Ishikawa (cell line): ENCODE measurements at regions not wholly inside any gene's neighbourhood (a gene's known extent, or its start where the extent isn't known, plus 50 kb on each side); places are given as distances from the start of the nearest gene placed in this dataset.

ENCODE experiments used
- CEBPB ChIP-seq: IDR thresholded peaks from 2 replicates; pipeline ENCODE4 v1.6.1; 2012
- CREB1 ChIP-seq: IDR thresholded peaks from 2 replicates; pipeline ENCODE4 v1.6.1; 2012; ENCODE audit warnings: low read depth
- EP300 ChIP-seq: IDR thresholded peaks from 2 replicates; pipeline ENCODE4 v1.6.1; 2012; ENCODE audit warnings: borderline replicate concordance
- MAX ChIP-seq: IDR thresholded peaks from 2 replicates; pipeline ENCODE4 v1.6.1; 2012
- RAD21 ChIP-seq: IDR thresholded peaks from 2 replicates; pipeline ENCODE4 v1.6.1; 2012; ENCODE audit warnings: low read depth
- TAF1 ChIP-seq: IDR thresholded peaks from 2 replicates; pipeline ENCODE4 v1.6.1; 2012; ENCODE audit warnings: low read depth, mild to moderate bottlenecking
- TF ChIP-seq, protein P1 (sequence below): IDR thresholded peaks from 2 replicates; pipeline ENCODE4 v1.6.1; 2012

DNA sequence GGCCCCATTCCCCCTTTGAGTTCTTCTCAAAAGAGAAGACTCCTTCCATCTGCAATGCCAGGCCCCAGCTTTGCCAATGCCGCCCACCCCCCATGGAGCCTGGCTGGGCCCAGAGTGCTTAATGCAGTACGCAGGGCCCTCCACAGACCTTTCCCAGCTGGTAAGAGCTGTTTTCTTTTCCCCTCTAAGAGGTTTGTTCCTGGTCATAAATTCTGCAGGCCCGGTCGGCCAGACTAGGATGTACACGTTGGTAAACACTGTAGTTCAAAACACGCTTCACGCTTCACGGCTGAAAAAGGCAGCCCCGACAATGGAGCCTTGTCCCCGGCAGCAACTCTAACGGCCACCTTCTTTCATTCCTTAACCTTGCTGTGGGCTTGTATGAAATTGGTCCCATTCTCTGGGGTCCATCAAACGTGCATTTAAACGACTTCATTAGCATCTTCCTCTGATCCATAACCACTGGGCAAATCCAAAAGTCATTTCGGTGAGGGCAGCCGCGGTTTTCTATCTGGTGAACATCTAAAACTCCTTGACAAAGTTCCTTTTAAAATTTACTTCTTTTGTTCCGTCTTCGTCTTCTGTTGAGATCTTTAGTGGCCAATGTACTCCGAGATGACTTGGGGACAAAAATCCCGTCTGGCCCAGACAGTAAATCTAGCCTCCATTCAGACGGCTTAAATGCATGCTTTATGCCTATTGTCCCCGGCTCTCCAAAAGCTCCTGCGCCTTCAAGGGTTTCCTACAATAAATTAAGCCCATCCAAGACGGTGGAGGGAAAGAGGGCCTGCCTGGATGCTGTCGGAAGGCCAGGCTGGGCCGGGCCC, 60.0 kb upstream of the MYEOV start:
- TF ChIP-seq TAF1 = no peak
- TF ChIP-seq MAX = no peak
- TF ChIP-seq RAD21 = no peak
- TF ChIP-seq CREB1 = no peak
- TF ChIP-seq EP300 = no peak
- no peak for TF ChIP-seq CEBPB
- TF ChIP-seq, protein P1, sequence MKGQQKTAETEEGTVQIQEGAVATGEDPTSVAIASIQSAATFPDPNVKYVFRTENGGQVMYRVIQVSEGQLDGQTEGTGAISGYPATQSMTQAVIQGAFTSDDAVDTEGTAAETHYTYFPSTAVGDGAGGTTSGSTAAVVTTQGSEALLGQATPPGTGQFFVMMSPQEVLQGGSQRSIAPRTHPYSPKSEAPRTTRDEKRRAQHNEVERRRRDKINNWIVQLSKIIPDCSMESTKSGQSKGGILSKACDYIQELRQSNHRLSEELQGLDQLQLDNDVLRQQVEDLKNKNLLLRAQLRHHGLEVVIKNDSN = no peak
